HuH-7.5 (cell line): ENCODE measurements at regions not wholly inside any gene's neighbourhood (a gene's known extent, or its start where the extent isn't known, plus 50 kb on each side); places are given as distances from the start of the nearest gene placed in this dataset.

ENCODE experiments used
- DNase-seq: peaks from one replicate; pipeline ENCODE4 v3.0.0; 2011; ENCODE audit warnings: low spot score

DNA sequence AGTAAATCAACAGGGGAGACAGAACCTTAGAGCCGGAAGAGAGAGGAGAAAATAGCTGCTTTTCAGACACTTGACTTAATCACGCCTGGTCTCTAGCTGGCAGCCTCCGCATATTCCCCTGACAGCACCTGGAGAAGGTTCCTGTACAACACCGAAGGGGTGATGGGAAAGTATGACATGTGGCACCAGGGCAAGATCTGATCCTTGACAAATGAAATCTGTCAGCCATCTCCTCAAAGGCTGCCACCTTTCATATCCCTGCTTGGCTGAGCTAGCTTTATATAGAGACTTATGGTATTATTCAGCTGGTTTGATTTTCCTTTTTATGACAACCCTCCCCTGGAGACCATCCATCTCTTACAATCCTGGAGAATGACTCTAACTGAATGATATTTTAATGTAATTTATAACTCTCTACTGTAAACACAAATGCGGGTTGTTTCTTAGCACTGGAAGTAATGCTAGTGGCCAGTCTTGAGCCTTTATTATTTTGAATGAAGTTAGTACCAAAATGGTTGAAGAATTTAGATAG lies 1205.3 kb upstream of the CDH8 start:
- no peak for DNase-seq

DNA sequence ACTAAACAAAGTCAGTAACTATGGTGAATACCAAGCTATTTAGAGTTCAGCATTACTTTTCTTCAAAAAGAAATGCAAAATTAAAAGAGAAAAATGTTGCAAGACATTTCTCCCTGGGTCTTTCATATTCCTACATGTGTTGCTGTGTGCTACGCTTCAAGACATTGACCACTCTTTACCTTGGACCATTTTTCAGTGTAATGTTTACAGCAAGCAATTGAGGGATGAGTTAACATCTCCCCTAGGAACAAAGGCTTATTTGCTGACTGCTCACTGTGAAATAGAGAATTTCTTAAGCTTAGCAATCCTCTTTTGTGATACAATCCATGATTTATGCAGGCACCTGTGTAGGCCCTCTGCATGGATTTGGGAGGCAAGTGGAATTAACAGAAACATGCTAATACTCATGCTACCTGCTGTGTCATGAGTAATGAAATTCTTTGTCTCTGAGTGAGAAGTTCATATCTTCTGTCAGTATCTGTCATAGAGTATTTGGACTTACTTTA lies 1202.9 kb upstream of the CDH8 start:
- DNase-seq, result no peak

DNA sequence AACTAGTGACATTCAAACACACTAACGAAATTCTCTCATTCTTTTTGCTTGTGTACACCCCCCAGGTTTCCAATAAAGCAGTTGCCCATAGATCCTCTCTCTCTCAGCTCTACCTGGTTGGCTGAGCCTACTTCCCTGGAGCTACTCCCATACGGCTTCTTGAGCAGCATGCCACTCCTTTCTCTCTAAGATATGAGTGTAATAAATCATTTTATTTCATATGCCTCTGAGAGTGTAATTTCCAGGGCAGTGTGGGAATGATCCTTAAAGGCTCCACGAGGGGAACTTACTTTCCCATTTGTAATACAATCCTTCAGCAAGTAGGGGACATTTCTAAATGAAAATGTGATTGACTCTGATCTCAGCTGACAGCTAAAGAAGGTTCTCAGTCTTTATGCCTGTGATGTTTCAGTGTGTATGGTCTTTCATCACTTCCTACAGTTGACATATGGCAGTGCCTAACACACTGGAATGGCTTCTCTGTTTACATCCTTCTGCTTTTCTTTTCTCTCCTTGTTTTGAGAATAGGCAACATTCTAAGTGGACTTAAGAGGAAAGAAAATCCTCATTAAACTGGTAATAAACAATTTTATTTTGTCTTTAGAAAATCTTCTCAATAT lies 1194.3 kb upstream of the CDH8 start:
- DNase-seq, result no peak

DNA sequence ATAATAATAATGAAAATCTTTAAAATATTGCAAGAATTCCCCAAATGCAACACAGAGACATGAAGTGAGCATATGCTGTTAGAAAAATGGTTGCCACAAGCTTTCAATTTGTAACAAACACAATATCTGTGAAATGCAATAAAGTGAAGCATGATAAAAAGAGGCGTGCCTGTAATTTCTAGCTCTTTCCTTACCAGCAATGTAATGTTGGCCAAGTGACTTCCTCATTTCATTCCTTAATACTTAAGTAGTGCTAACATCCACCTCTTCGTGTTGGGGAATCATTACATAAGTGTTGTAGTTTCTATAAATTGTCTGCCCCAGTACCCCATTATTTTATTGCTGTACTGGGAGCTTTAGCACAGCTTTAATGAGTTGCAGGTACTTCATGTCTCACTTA lies 1192.0 kb upstream of the CDH8 start:
- no peak for DNase-seq

DNA sequence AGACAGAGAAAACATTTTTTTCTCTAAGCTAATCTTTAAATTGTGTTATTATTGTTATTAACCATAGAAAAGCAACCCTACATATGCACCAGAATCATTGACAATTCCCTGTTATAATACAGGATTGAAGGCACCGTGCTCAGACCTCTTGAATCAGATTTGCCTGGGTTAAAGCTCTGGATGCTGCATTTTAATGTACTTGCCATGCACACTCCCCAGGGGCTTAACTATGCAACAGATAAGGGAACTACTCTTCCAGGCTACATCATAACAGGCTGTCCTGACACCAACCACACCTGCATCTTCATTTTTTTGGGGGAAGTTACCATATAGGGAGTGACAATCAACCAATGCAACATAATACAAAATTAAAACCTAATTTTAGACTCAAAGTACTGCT lies 1187.6 kb upstream of the CDH8 start:
- no peak for DNase-seq

DNA sequence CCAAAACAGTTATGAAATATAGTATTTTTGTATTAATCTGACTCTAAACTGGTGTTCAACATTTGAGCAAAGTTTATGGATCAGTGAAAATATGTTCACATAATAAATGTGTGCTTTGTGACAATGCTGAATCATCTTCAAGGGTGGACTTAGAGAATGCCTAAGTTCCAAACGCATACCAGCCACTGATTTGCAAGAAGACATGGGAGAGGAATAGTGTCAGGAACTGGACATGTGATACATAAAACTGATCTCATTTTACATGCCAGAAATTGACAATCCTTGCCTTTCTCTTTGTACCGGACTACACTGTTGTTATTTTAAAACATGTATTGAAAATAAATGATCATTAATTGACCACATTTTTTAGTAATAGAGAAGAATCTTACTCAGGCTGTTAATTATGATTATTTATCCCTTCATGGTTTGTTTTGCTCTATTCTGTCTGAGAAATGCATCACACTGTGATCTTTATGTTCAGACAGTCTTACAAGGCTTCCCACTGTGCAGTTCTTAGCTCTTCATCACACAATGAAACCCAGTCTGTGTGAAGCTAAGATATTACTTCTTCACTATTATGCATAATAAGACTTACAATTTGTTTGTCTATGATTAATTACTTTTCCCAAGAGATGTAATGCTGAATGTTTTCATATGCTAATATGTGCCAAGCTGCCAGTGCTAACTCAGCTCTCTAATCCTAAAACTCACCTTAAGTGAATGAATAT lies 1180.6 kb upstream of the CDH8 start:
- DNase-seq, result no peak

DNA sequence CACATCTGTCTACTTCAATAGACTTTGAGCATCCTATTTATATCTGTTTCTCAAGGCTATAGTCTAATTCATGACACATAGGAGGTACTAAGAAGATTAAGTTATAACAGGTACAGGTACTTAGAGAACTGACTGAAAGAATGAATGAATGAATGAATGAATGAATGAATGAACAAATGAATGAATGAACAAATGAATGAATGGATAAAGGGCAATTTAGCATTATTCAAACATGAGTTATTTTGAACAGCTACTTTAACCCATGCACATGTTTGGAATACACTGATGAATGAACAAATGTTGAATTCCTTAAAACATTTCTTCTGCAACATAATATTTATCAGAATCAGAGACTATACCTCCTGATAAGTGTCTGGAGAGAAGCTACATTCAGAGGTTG lies 1165.6 kb upstream of the CDH8 start:
- no peak for DNase-seq

DNA sequence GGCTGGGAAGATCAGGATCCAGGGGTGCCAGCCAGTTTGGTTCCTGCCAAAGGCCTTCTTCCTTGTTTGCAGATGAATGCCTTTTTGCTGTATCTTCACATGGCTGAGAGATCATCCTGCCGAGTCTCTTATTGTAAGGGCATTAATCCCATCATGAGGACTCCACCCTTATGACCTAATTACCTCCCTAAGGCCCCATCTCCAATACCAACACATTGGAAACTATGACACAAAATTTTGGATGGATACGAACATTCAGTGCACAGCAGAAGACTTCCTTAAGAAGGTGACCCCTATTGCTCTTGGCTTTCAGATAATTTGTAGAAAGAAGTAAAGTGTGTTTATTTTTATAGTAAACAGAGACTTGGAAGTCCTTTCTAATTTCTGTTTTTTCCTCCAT lies 1164.7 kb upstream of the CDH8 start:
- DNase-seq, result no peak

DNA sequence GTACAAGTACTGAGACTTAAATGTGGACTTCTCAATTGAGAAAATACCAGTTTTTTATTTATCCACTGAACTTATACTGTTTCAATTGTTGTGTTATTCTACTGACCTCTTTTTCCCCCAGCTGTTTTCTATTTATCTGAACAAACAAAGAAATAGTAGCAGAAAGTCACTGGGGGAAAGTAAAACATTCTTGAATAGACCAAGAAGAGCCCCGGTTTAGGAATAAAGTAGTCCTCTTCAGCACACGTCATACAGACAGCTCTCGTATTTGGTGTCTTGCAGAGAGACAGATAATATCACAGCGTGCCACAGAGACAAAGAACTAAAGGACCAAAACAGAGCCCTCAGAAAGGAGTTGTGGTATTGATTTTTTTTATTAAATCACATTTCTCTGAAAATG lies 1159.1 kb upstream of the CDH8 start:
- DNase-seq, result no peak

DNA sequence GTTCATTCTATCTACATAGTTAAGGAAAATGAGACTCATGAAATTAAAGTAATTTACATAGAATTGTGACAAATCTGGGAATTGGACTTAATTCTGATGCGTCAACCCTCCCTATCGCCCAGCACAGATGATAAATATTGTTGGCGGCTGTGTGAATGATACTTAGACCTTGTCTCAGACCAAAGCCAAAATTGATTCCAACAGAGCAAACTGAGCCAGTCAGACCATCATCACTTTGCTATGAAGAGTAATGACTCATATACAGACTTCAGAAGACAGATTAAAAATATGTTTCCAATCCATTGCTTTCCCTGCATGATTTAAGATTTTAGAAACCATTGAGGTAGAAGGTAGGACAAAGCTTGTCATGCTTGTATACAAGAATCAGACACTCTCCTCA lies 1156.7 kb upstream of the CDH8 start:
- DNase-seq, result no peak

DNA sequence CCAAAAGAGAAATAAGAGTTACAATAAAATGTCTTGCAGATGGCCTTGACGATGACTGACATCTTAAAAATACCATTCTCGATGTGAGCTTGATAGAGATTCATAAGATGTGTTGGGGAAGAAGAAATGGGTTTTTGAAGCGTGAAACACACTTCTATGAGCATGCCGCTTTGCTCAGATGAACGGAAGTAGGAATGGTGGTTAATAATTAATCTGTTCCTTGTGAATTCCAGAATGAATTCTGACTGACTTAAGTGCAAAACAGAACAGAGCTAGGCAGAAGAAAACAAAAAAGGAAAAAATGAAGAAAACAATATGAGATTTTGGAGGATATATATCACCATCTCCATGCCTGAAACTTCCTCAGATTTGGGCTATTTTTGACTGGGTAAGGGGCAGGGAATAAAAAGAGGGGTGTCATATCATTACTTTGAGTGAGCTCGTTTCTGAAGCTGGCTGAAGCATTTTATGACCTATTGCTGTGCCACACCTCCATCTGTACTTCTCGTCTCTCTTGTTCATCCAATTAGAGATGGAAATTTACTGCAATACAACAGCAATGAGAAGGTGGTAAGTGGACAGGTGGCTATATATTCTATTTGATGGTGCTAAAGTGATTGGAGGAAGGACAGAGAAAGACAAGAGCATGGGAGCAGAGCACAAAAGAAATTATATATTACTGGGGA lies 1152.0 kb upstream of the CDH8 start:
- no peak for DNase-seq

DNA sequence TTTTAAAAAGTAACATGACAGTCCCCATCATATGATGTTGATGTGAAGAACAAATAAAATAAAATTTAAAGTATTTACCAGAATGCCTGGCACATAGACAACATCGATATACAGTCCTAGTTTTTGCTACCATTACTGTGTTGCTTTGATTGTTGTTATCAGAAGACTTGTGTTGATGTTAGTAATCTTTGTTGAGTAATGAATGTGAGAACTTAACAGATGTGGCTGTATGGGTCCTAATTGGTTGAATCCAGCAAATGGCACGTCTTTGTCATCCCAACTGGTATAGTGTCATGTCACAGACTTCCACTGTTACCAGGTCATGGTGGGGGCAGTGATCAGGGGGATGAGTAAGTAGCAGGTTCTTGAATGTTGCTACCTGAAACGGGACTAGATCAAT lies 1151.4 kb upstream of the CDH8 start:
- no peak for DNase-seq

DNA sequence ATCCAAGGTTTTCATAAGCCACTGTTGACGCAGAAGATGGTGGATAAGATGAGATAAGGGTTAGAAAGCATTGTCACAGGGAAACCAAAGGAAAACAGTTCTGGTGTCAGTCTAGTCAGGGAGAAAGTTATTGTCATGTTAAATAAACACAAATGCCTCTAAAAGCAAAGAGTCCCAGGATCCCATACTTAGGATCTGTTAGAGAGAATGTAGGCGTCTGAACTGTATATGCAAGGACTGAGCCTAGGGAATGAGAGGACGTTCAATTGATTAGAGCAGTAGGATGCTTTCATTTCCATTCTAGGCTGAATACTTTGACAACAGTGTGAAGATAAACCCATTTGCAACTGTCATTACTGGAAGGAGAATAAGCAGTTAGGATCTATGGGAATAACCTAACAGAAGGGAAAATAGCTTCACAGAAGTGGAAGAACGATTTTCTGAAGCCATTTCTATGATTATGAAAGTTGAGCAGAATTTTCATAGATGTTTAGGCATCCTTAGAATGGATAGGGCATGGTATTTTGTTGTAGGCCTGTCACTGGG lies 1149.1 kb upstream of the CDH8 start:
- DNase-seq, result no peak

DNA sequence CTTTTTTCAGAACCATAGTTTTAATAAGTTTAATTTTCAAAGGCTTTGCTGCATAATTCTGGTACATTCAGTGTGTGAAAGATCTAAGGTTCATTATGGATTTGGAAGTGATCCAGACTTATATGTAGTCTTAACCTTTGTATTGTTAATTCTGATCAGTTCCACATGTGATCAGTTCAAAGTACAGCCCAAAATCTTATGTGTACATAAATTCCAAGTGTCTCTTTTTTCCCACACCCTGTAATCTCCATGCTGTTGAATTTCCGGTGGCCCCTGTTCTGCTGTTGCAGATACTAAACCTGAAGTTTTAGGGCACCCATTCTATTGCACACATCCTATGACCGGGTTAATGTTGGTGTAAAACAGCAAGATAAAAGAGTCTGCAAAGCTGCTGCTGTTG lies 1147.5 kb upstream of the CDH8 start:
- DNase-seq, result no peak

DNA sequence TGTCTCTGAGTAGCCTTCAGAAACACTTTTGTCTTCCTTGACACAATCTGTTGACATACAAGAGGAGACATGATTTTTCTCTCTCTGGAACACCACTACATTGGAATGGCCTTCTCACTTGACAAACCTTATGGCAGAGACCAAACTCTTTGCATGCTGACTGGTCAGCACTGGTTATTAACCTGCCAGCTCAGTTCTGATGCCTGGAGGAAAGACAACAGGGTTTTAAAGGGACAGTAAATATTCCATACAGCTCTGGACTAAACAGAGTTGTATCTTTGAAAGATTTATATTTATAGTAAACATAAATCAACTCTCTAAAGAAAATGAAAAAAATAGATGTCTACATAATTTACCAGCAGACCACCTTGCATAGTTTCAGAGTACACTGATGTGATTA lies 1139.1 kb upstream of the CDH8 start:
- no peak for DNase-seq

DNA sequence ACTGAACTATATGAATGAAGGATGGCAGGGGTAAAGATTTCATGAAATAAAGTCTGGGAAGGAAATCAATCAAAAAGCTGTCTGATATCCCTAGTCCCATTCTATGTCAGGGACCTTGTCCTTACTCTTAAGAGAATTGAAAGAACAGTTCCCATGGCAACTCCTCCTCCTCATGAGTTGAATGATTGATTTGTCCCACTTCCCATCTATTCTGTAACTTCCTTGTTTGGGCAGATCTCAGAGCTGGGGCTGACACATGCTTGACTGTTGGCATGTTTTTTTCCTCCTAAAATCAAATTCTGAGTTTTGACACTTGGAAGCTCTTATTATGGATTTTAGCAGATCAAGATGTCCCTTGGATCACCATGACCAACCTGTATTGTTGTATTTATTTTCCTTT lies 1138.6 kb upstream of the CDH8 start:
- no peak for DNase-seq

DNA sequence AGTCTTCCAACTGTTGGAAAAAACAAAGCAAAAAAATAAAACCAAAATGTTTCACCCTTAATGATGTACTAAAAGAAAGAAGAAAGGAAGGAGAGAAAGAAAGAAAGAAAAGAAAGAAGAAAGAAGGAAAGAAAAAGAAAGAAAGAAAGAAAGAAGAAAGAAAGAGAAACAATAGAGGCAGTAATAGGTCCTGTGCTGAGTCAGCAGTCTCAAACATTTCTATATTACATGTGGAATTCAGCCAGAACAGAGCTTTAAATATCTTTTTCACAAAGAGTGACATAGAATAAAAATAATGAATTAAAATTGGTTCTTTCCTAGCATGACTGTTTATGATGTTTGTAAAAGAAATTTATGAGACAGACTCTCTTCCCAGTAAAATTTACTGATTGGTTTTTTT lies 1135.3 kb upstream of the CDH8 start:
- DNase-seq, result no peak

DNA sequence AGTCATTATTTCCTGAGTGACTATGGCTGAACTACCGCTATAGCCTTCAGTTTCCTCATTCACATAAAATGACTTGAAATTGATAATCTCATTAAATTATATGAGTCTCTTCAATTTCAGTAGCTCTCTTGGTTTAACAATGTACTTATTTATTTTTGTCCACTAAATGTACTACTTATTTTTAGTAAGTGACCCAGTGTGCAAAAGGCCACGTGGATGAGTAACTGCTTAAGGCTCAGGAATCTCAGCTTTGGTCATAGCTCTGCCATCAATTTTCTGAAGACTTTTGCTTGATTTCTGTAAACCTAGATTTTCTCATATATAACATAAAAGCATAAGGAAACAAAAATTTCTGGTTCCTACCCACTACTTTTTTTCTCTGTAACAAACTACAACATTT lies 1132.9 kb upstream of the CDH8 start:
- no peak for DNase-seq

DNA sequence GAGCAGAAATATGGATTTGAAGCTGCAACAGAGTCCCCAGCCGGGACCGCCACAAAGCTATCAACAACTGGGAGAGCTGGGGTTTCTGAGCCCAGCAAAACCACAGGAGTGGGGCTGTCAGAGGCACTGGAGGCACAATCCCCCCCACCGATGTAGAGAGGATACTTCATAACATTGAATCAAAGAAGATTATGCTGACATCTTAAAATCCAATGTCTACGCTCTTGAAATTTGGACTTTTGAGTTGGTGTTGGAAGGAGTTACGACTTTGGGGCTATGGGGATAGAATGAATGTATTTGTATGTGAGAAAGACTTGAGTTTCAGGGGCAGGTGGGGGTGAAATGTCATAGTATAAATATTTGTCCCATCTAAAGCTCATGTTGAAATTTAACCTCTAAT lies 1121.6 kb upstream of the CDH8 start:
- DNase-seq, result no peak

DNA sequence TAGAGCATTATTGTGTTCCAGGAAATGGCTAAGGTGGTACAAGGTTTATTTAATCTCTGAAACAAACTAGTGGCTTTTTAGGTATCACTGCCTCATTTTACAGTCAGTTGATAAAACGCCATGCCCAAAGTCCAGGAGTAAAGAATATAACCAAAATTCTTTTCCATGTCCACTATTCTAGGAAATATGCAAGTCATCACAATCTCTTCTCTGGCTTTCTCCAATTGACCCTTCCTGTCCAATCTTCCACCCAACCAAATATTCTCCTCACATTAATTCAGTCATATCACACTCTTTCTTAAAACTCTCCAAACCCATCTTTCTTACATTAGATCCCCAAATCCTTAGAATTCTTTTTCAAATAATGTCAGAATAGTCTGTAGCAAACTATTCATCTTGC lies 1110.0 kb upstream of the CDH8 start:
- no peak for DNase-seq

DNA sequence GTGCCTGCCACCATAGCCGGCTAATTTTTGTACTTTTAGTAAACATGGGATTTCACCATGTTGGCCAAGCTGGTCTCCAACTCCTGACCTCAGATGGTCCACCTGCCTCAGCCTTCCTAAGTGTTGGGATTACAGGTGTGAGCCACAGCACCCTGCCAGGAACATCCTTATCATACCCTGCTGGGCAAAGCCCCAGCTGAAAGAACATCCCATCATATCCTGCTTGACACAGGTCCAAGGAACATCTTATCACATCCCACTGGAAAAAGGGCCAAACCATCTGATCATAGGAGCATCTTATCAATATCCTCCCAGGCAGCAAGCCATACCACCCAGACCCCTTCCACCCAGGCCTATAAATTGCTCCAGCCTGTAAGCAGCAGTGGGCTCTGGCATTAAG lies 1109.2 kb upstream of the CDH8 start:
- DNase-seq, result no peak

DNA sequence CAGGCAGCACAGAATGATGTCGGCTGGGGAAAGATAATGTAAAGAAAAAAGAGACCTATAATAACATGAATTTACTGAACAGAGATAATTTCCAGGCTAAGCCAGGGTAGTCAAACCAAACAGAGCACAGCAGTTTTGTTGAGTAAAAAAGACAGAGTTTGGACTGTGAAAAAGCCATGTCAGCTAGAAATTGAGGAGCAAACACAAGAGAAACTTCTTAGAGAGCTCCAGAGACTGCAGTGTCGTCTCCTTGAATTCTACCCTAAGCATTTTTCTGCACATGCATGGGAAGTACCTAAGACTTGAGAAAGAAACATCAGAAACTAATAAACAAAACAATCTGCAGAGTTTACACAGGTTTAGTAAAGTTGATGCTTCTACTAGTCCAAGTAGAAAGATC lies 1098.8 kb upstream of the CDH8 start:
- no peak for DNase-seq

DNA sequence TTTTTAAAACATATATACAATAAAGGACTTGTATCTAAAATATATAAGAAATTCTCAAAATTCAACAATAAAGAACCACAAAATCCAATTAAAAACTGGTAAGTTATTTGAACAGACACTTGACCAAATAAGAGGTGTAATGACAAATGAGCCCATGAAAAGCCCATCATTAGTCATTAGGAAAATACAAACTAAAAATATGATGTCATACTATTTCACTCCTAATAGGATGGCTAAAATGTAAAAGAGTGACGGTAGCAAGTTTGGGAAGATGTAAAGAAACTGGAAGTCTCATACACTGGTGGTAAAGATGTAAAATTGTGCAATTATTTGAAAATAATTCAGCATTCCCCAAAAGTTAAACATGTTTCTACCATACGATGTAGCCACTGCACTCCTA lies 1095.3 kb upstream of the CDH8 start:
- DNase-seq, result no peak
